PFSK-1 (cell line): ENCODE measurements at regions not wholly inside any gene's neighbourhood (a gene's known extent, or its start where the extent isn't known, plus 50 kb on each side); places are given as distances from the start of the nearest gene placed in this dataset.

Experiments
- SIN3A ChIP-seq: IDR thresholded peaks from 2 replicates; pipeline ENCODE4 v1.6.1; 2012; ENCODE audit warnings: mild to moderate bottlenecking, low read length, moderate library complexity, borderline replicate concordance; ENCODE audit not compliant: insufficient read depth
- TAF1 ChIP-seq: IDR thresholded peaks from 2 replicates; pipeline ENCODE4 v1.6.1; 2012; ENCODE audit warnings: low read length, control low read depth, borderline replicate concordance; ENCODE audit not compliant: insufficient read depth

DNA sequence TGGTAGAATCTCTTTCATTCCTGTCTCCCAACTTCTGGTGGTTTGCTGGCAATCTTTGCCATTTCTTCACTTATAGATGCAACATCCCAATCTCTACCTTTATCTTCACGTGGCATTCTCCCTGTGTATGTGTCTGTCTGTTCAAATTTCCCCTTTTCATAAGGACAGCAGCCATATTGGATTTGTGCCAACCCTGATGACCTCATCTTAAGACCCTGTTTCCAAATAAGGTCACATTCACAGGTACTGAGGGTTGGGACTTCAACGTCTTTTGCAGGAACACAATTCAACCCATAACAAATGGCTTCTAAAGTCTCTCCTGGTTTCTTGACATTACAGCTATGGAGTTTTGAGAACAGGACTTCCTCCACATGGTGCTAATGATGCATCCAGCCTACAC is 84.5 kb upstream of the OLIG2 start:
- TF ChIP-seq TAF1 (no peak), SIN3A (no peak)
